GM23248 (cell line): ENCODE measurements at regions not wholly inside any gene's neighbourhood (a gene's known extent, or its start where the extent isn't known, plus 50 kb on each side); places are given as distances from the start of the nearest gene placed in this dataset.

ENCODE experiments used
- DNase-seq: peaks from one replicate; pipeline ENCODE4 v3.0.0-alpha.2; 2015
- H2AFZ ChIP-seq: fragments of 200-600 bp; sonication (generic); 2 replicates; pipeline ENCODE4 v1.6.1; 2016; ENCODE audit warnings: antibody characterized with exemption
- H3F3A ChIP-seq: fragments of 200-600 bp; sonication (generic); 2 replicates; pipeline ENCODE4 v1.6.1; 2016; ENCODE audit warnings: mild to moderate bottlenecking, antibody characterized with exemption, mixed run types; ENCODE audit not compliant: insufficient read depth
- H3K27ac ChIP-seq: fragments of 200-600 bp; sonication (generic); 2 replicates; pipeline ENCODE4 v1.5.1; 2016; ENCODE audit warnings: mild to moderate bottlenecking
- H3K27me3 ChIP-seq: fragments of 200-600 bp; sonication (generic); replicated peaks from 2 replicates; pipeline ENCODE4 v1.6.1; 2016; ENCODE audit warnings: mild to moderate bottlenecking; ENCODE audit not compliant: insufficient read depth
- H3K36me3 ChIP-seq: fragments of 200-600 bp; sonication (generic); 2 replicates; pipeline ENCODE4 v1.6.1; 2016; ENCODE audit warnings: low read depth, mild to moderate bottlenecking
- H3K4me1 ChIP-seq: fragments of 200-600 bp; sonication (generic); 2 replicates; pipeline ENCODE4 v1.6.1; 2016; ENCODE audit warnings: mild to moderate bottlenecking; ENCODE audit not compliant: insufficient read depth
- H3K4me2 ChIP-seq: fragments of 200-600 bp; sonication (generic); one replicate; pipeline ENCODE4 v1.6.1; 2016; ENCODE audit warnings: mild to moderate bottlenecking; ENCODE audit not compliant: unreplicated experiment
- H3K4me3 ChIP-seq: fragments of 200-600 bp; sonication (generic); 2 replicates; pipeline ENCODE4 v1.5.1; 2016; ENCODE audit warnings: mild to moderate bottlenecking
- H3K79me2 ChIP-seq: fragments of 200-600 bp; sonication (generic); 2 replicates; pipeline ENCODE4 v1.6.1; 2016; ENCODE audit warnings: mild to moderate bottlenecking; ENCODE audit not compliant: insufficient read depth
- H3K9ac ChIP-seq: fragments of 200-600 bp; sonication (generic); 2 replicates; pipeline ENCODE4 v1.6.1; 2016; ENCODE audit warnings: mild to moderate bottlenecking
- H3K9me2 ChIP-seq: fragments of 200-600 bp; sonication (generic); 2 replicates; pipeline ENCODE4 v1.6.1; 2016; ENCODE audit warnings: mixed run types, mild to moderate bottlenecking, moderate library complexity; ENCODE audit not compliant: insufficient read depth
- H3K9me3 ChIP-seq: fragments of 200-600 bp; sonication (generic); one replicate; pipeline ENCODE4 v1.6.1; 2017; ENCODE audit warnings: low read depth
- H4K20me1 ChIP-seq: fragments of 200-600 bp; sonication (generic); 2 replicates; pipeline ENCODE4 v1.6.0; 2016; ENCODE audit not compliant: insufficient read depth
- EZH2 ChIP-seq: fragments of 200-600 bp; sonication (generic); IDR thresholded peaks from 2 replicates; pipeline ENCODE4 v1.6.1; 2018; ENCODE audit warnings: antibody characterized with exemption, mild to moderate bottlenecking; ENCODE audit not compliant: insufficient read depth, poor library complexity, severe bottlenecking
- EZH2phosphoT487 ChIP-seq: fragments of 200-600 bp; sonication (generic); IDR thresholded peaks from 2 replicates; pipeline ENCODE4 v1.6.1; 2018; ENCODE audit warnings: antibody characterized with exemption, moderate library complexity, mild to moderate bottlenecking, low read depth; ENCODE audit not compliant: insufficient read depth
- WGBS, 2 experiments: methylation state at CpG; one replicate each; pipeline ENCODE4 v1.1.6; 2015 to 2017; ENCODE audit warnings: low lambda C conversion rate in 2 of 2, low coverage in 1 of 2; ENCODE audit errors: missing lambda C conversion rate in 2 of 2; 5-methylcytosine and 5-hydroxymethylcytosine counted together
- in situ Hi-C: fragments of 300-500 bp; cut with MboI; formaldehyde crosslinking; loops from 2 replicates; pipeline ENCODE4 v1.15.0; 2020

- WGBS, 2 experiments: 20 to 23% methylated on average over 2 of the region's 2 CpGs
Measured at GRCh38 chr5:28500511-28500910, 1462.1 kb upstream of the CDH9 start.

GRCh38 chr5:28499766-28500290 is 1461.4 kb upstream of the CDH9 start:
- Histone ChIP-seq H4K20me1 (no peaks in the 10 kb centered on the region), H3K9ac (no peak overlapping the region), H2AFZ (no peak overlapping the region), H3K9me3 (no peaks in the 10 kb centered on the region), H3K4me2 (no peak overlapping the region), H3K36me3 (no peaks in the 10 kb centered on the region), H3K27me3 (no peaks in the 10 kb centered on the region), H3K4me3 (no peak overlapping the region), H3K4me1 (no peaks in the 10 kb centered on the region), H3K9me2 (no peaks in the 10 kb centered on the region), H3F3A (no peaks in the 10 kb centered on the region), H3K79me2 (no peaks in the 10 kb centered on the region), H3K27ac (no peak overlapping the region)
- TF ChIP-seq EZH2phosphoT487: no peak
- TF ChIP-seq EZH2: no peak
- DNase-seq: no peak
- in situ Hi-C loops: no loop called here

More at GRCh38 chr5:28500511-28500910, 1462.1 kb upstream of the CDH9 start:
- Histone ChIP-seq H3K9ac (no peak overlapping the region), H3K9me2 (no peaks in the 10 kb centered on the region), H3K4me2 (no peak overlapping the region), H3K36me3 (no peaks in the 10 kb centered on the region), H3F3A (no peaks in the 10 kb centered on the region), H3K4me1 (no peaks in the 10 kb centered on the region), H3K27me3 (no peaks in the 10 kb centered on the region), H3K27ac (no peak overlapping the region), H3K79me2 (no peaks in the 10 kb centered on the region), H2AFZ (no peak overlapping the region), H3K4me3 (no peak overlapping the region), H3K9me3 (no peaks in the 10 kb centered on the region), H4K20me1 (no peaks in the 10 kb centered on the region)
- in situ Hi-C loops: no loop called here
- no peak for DNase-seq
- no peak for TF ChIP-seq EZH2phosphoT487

- Histone ChIP-seq H3K9me2 (no peaks in the 10 kb centered on the region), H3K9ac (no peak overlapping the region), H3F3A (no peaks in the 10 kb centered on the region), H3K36me3 (no peaks in the 10 kb centered on the region), H3K9me3 (no peaks in the 10 kb centered on the region), H3K4me3 (no peak overlapping the region), H3K79me2 (no peaks in the 10 kb centered on the region), H4K20me1 (no peaks in the 10 kb centered on the region), H3K27ac (no peak overlapping the region), H3K4me1 (no peaks in the 10 kb centered on the region), H2AFZ (no peak overlapping the region), H3K4me2 (no peak overlapping the region), H3K27me3 (no peaks in the 10 kb centered on the region)
- TF ChIP-seq EZH2 (no peak), EZH2phosphoT487 (no peak)
- no peak for DNase-seq
- in situ Hi-C loops: no loop called here
- WGBS, 2 experiments: 5 to 7% methylated on average over 3 of the region's 3 CpGs
Measured at GRCh38 chr5:28495876-28496275, 1457.5 kb upstream of the CDH9 start.

- Histone ChIP-seq H2AFZ (no peak overlapping the region), H3K27ac (no peak overlapping the region), H3K9me2 (no peaks in the 10 kb centered on the region), H3K9ac (no peak overlapping the region), H3K9me3 (no peaks in the 10 kb centered on the region), H3K4me2 (no peak overlapping the region), H3F3A (no peaks in the 10 kb centered on the region), H3K27me3 (no peaks in the 10 kb centered on the region), H3K79me2 (no peaks in the 10 kb centered on the region), H3K4me3 (no peak overlapping the region), H4K20me1 (no peaks in the 10 kb centered on the region), H3K36me3 (no peaks in the 10 kb centered on the region), H3K4me1 (no peaks in the 10 kb centered on the region)
- TF ChIP-seq EZH2: no peak
- no peak for TF ChIP-seq EZH2phosphoT487
- in situ Hi-C loops: no loop called here
- no peak for DNase-seq
- WGBS, 2 experiments: 7 to 14% methylated on average over 1 of the region's 1 CpG
Measured at GRCh38 chr5:28493456-28493855, 1455.1 kb upstream of the CDH9 start.

GRCh38 chr5:28488752-28489151 is 1450.4 kb upstream of the CDH9 start:
- in situ Hi-C loops: no loop called here
- Histone ChIP-seq H3K4me1 (no peaks in the 10 kb centered on the region), H3K4me2 (no peak overlapping the region), H4K20me1 (no peaks in the 10 kb centered on the region), H3K27me3 (no peaks in the 10 kb centered on the region), H3K36me3 (no peaks in the 10 kb centered on the region), H3K4me3 (no peak overlapping the region), H3F3A (no peaks in the 10 kb centered on the region), H3K9me3 (no peaks in the 10 kb centered on the region), H3K9ac (no peak overlapping the region), H3K79me2 (no peaks in the 10 kb centered on the region), H2AFZ (no peak overlapping the region), H3K27ac (no peak overlapping the region), H3K9me2 (no peaks in the 10 kb centered on the region)
- WGBS, 2 experiments: 15 to 20% methylated on average over 2 of the region's 2 CpGs
- DNase-seq: no peak
- TF ChIP-seq EZH2phosphoT487 (no peak), EZH2 (no peak)
